ENCODE measurements at regions not wholly inside any gene's neighbourhood (a gene's known extent, or its start where the extent isn't known, plus 50 kb on each side); places are given as distances from the start of the nearest gene placed in this dataset.

- no peak for TF ChIP-seq CTCF (conservative IDR thresholded peaks at IDR 0.05; ENCODE audit: low read depth, low read length)
- TF ChIP-seq, protein P1, sequence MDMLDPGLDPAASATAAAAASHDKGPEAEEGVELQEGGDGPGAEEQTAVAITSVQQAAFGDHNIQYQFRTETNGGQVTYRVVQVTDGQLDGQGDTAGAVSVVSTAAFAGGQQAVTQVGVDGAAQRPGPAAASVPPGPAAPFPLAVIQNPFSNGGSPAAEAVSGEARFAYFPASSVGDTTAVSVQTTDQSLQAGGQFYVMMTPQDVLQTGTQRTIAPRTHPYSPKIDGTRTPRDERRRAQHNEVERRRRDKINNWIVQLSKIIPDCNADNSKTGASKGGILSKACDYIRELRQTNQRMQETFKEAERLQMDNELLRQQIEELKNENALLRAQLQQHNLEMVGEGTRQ (IDR thresholded peaks at IDR 0.05; ENCODE audit: low read depth, low read length): no peak
- no peak for TF ChIP-seq POLR2A (IDR thresholded peaks at IDR 0.05; ENCODE audit: low read depth, low read length)
- no peak for TF ChIP-seq RCOR1 (IDR thresholded peaks at IDR 0.05; ENCODE audit: insufficient replicate concordance, low read length)
- TF ChIP-seq BHLHE40 (IDR thresholded peaks at IDR 0.05; ENCODE audit: low read depth, low read length): no peak
These were observed 123.2 kb upstream of the MAP1LC3B2 start for GRCh38 chr12:116435984-116436383.

Data from IMR-90 (cell line).